Fibroblast of skin of right biceps (primary cell): ENCODE measurements at regions not wholly inside any gene's neighbourhood (a gene's known extent, or its start where the extent isn't known, plus 50 kb on each side); places are given as distances from the start of the nearest gene placed in this dataset.
A peak's percentile ranks its signal among the peaks of the same experiment; 100 is the strongest.
"Not testable (repeated sequence)": the region's sequence is repeated elsewhere in the genome, so short reads cannot be mapped to it uniquely, and the experiment has no call there.

Source experiments
- DNase-seq: peaks from one replicate; pipeline ENCODE4 v3.0.0-alpha.2; 2013

DNA sequence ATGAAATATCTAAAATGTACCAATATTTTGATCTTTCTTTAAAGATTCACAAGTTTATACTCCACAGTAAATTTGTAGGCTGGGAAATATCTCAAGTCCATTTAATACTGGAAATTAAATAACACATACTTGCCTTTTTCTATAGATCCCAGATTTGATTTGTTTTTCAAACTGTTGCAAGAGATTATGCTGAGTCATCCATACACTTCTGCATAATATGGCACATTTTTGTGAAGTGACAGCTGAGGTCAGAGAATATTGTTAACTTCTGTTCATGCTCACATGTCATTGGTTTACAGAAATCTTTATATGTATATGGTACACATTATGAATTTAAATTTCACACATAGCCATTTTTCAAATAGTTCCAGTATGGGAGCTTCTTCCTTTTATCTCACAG, 1066.3 kb upstream of the NUDT12 start:
- DNase-seq, result peak; percentile 45

DNA sequence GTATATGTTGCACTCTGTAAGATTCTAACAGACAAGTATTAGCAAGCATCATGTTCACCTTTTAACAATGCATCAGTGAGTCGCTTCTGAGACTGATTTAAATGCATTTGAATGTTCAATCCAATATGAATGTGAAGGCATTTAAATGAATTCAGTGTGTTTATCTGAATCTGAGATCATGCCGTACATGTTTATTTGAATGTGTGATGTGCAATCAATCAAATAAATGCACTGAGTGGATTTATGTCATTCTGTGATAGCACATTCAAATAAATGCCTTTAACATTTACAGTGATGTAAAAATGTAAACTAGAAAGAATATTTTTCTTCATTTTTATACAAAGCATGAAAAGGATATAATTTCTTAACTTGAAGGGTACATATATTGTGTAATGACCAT, 1063.5 kb upstream of the NUDT12 start:
- no peak for DNase-seq

DNA sequence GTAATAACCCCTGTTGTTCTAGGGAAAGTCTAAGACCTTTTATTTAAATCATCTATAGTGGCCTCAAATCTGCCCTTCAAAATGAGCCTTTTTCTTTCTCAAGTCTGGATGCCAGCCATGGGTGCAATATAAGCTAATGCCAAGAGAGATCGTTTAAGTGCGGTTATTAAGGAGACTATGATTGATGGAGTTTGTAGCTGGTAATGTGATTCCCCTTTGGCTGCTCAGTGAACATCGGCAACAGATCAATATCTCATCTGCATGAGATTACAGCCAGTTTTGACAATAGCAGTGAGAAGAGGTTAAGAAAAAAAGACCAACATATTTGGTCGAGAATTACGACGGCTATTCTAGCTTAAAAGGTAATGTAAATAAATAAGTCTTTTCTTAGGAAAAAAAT, 1049.4 kb upstream of the NUDT12 start:
- DNase-seq, result no peak

DNA sequence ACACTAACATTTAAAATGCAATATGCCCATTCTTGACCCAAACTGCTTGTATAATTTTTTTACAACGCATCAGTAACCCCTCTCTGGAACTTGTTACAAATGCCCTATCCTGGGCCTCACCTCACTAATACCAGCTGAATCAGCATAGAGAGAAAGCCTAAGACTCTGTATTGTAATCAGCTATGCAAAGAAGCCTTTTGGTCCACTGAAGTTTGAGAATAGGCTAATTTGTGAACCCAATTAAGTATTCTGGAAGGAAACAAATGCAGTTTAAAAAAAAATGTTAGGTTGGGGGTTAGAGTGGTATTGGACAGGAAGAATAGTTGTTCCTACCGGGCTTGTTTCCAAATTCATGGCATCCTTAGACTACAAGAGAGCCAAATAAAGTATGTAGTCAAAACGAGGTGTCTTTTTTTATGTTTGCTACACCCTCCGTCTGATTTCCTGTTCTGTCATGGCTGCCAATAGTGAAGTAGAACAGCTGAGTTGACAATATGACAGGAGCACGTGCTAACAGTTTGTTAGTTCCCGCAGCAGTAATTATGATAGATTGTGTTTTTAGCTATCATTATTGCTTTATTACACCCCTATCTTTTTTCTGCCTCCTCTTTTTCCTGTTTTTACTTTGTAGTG, 1048.7 kb upstream of the NUDT12 start:
- no peak for DNase-seq

DNA sequence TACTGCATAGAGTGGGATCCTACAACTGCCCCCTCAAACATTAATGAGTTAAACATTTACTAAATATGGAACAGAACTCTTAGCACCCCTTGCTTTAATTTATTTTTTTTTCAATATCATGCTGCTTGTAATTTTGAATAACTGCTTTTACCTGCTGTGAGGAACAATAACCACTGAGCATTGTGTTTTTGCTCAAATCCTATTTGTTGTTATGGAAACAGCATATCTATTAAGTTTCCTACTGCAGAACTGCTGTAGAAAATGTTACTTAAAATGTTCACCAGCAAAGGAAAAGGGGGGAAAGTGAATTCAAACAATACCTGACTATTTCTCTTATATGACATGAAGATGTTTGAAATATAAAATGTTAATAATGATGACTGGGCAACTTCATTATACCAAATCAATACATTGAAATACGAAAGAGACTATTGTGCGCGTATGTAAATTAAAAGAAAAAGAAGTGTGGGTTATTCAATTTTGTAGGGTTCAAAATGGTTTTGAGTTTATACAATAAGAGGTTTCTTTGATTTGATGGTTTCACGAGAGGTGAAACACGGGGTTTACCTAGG, 1043.8 kb upstream of the NUDT12 start:
- DNase-seq, result no peak

DNA sequence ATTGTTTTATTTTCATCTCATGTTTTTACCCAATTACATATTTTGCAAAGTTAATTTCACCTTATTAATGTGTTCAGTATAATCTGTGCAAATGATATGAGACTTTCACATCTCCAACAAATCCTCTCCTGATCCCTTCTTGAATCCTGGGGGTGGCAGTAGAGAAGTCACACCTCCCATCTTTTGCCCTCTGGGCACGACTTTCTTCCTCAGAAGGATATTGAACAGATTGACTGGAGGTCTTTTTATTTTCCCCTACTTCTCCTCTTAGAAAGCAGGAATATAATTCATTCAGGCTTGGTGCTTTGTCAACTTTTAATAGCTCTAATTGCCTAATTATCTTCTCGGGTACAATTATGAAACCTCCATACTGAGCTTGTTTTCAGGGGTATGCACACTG, 1037.1 kb upstream of the NUDT12 start:
- DNase-seq, result no peak

DNA sequence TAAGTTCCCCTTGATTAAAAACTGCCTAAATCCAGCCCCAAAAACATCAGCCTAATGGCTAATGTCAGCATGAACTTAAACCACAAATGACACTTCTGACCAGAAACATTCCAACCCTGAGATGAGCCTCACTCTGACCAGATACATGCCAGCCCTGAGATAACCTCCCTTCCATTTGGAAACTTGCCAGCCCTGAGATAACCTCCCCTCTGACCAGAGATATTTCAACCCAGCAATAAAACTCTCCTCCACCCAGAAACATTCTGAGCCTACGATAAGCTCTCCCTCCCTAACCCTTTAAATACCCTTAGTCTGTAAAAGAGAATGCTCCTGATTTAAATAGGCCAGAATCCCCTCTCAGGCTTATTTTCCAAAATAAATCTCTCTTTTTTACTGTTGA, 1035.7 kb upstream of the NUDT12 start:
- DNase-seq, result no peak

DNA sequence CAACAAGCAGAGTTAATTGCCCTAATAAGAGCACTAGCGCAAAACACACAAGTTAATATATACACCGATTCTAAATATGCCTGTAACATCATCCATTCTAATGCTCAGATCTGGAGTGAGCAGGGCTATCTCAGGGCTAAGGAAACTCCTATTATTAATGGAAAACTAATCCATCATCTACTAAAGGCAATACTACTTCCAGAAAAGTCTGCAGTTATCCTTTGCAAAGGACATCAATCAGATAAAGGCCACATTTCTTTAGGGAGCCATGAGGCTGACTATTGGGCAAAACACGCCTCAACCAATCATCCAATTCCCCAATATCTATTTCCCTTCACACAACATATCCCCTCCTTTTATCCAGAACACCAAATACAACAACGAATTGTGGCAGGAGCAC, 1032.3 kb upstream of the NUDT12 start:
- DNase-seq, result no peak

DNA sequence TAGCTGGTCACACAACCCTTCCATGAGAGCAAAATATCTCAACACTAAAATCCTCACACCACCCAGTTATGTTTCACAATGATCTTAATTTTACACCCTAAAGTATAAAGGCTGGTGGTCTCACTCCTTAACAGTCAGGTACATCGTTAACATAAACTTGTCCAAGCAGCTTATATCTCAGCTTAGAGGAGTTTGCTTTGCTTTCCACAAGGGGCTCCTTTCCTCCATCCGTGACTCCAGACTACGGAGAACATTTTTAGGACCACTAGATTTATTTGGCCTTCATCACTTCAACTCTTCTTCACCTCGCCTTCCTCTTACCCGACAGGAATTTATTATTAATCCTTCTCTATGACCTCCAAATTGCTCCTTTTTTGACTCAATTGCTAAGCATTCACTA, 1014.1 kb upstream of the NUDT12 start:
- DNase-seq, result no peak

DNA sequence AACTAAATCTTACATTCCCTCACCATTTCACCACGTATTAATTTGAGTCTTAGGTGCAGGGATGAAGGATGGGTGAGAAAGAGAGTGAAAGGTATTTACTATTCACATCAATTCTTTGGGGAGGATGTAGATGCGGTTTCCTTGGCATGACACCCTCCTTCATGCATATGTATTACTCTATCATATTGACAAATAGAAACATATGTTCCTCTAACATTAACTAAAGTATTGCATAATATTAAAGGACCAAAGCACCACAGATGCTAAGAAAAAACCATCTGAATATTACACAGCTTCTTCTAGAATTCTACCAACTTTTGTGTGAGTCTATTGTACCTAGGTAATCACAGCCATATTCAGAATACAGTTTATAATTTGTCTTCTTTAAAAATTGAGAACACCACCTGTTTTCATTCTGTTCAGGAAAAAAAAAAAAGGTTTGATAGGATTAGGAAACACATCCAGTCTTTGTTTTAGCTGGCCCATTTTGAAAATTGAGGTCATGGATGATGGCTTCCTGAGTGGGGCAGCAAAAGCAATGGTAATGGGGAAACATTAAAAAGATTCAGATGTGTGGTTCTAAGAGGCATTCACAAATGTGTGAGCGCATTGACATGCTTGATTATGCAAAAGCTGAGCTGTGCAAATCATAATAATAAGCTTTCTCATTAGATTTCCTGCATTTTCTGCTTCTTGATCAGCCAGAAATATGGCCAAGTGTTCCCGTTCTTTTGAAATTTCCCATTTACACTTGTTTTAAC, 1011.5 kb upstream of the NUDT12 start:
- DNase-seq, result no peak

DNA sequence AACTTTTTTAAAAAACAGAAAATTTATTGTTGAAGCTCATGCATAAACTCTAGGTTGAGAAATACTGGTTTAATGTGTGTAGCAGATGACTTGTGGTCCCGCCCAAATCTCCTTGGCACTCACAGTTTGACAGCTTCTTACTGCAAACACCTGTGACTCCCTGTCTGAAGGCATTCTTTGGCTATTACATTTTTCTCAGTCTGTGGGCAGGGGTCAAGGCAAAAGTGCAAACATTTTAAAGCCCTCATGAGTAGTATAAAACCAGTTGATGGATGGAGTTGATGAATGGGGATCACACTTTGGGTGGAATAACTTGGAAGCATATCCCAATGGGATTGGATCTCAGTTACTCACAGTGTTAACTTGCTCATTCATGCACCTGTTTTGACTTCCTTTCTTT, 1007.0 kb upstream of the NUDT12 start:
- no peak for DNase-seq

DNA sequence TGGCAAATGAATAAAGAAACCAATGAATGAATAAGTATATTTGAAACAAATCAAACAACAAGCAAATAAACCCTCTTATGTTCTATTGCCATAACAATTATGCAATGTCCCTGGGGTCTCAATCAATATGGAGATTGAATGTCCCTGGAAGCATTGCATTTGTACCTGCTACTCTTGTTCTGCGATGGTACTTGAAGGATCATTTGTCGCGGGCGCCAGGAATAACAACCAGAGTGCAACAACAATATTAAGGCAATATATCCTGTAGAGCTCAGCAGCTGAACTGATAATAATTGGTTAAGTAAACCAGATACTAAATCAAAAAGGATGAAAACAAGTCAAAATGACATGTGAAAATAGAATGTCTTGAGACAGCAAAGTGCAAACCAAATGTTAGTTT, 1001.9 kb upstream of the NUDT12 start:
- DNase-seq, result no peak

DNA sequence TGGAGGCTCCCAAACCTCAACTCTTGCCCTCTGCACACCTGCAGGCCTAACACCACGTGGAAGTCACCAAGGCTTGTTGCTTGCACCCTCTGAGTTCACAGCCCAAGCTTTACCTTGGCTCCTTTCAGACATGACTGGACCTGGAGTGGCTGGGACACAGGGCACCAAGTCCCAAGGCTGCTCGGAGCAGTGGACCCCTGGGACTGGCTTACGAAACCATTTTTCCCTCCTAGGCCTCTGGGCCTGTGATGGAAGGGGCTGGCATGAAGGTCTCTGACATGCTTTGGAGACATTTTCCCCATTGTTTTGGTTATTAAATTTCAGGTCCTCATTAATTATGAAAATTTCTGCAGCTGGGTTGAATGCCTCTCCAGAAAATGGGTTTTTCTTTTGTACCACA, 994.4 kb upstream of the NUDT12 start:
- DNase-seq, result no peak

DNA sequence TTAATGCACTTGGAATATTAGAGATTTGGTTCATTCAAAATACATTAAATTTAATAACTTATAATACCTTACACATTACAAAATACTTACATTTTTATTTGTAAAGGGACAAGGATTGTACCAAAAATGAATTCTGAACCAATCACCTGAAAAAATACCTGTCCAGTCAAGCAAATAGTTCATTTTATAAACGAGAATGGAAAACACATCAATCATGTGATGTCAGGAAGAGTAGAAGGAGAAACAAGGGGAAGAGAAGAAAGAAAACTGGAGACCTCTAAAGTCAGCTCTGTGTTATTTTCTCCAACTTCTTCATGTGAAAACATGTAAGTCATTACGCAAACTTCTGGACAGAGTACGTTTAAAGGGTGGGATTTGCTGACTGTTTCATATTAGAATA, 989.0 kb upstream of the NUDT12 start:
- no peak for DNase-seq

DNA sequence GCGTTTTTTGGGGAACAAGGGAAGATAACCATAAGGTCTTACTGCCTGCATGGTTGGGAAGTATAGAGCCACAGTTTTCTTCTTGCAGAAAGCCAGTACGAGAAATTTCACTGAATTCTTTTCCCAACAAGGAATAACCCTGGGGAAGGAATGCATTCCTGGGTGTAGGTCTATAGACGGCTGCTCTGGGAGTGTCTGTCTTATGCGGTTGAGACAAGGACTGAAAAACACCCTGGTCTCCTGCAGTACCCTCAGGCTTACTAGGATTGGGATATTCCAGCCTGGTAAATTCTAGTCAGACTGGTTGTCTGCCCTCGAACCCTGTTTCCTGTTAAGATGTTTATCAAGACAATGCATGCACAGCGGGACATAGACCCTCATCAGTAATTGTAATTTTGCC, 984.3 kb upstream of the NUDT12 start:
- DNase-seq, result not testable (repeated sequence)

DNA sequence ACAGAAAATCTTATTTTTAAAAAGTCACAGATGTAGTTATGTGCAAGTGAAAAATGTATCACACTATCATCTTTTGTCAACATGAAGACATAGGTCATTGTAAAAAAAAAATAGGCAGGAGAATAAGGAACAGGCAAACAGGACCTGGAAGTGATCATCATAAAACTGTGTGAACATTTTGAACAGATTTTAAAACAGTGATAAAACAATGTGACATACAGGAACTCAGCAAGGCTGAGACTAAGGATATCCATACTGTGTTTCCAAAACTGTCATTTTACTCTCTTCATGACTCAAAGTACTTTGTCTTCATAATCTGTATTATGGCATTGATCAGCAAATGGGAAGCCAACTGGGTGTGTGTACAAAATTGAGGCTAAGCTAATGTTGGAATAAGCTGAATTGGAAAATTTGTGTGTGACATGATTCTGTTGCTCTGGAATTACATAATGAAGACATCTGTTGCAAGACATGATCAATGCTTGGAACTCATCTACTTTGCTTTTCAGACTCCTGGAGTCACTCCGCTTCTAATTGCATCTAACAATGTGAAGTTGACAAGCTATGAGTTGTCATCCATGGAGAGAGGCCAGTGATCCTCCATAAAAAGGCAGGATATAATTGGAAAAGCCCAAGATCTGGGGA, 978.7 kb upstream of the NUDT12 start:
- DNase-seq, result peak; percentile 3

DNA sequence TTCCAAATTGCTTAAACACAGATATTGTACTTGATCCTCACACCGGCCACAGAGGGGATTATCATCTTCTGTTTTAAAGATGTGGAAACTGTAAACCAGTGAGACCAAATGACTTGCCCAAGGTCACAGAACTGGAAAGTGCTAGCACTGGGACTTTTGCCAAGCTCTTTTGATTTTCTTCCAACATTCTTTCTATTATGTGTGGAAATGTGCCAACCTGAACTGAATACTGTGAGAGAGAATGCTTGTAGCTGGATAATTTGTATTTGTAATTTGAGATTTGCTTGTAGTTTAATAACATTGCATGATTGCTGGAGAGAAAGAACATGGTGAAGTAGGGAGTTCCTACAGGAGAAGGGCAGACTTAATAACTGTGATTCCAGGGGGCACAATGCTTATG, 977.9 kb upstream of the NUDT12 start:
- DNase-seq, result peak; percentile 68

DNA sequence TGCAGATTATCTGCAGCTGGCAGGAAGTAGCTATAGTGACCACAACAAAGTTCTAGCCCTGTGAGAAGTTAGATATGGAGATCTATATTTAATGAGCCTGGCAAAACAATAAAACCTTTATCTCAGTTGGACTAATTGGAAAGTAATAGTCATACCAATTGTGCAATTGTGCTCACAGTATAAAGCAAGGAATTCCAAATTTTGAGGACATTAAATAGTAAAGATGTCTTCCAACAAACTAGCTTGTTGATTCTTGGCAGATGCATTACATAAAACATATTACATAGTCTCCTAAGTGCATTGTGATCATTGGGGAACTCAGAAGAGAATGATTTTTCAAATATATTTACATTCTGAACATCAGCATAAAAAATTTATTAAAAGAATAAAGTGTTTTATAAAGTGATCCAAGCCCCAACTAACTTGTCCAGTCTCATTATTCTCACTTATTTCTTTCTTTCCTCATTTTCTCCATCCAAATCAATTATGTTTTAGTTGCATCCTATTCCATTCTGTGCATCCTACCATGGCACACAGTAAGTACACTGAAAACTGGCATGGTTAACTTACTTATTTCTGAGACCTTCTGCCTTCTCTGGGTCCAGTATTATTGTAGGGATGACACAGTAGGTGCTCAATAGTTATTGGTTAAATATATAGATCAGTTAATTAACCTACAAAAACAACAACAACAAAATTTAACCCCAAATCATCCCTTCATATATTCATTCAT, 977.2 kb upstream of the NUDT12 start:
- DNase-seq, result no peak

DNA sequence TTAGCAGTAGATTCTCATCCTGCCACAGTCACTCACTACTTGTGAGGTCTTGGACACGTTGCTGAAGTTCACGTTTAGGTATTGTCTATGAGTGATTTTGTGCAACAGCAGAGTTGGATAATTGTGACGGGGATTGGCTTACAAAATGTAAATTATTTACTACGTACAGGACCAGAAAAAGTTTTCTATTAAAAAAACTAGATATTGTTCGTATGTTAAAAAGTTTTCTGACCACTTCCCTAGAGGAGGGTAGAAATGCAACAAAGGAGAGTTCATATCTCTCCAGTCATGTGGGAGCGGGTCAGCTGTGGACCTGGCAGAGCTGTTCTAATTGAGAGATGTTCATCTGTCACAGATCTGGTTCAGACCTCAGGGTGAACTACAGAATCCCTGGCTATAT, 976.1 kb upstream of the NUDT12 start:
- DNase-seq, result no peak

DNA sequence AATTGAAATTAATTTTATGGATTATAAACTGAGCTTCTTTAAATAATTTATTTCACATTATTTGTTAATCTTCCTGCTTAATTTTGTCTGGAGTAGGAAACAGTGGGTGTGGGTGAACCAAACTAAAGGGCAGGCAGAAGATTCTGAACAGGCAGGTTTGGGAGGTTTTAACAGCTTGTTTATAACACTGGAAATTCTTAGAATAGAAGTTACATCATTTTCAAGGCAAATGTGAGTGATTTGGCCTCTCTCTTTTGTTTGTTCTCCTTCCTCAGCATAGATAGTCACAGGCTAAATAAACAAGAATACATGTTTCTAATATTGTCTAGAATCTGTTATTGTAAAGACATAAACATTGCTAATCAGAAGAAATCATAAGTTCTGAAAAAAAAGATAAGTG, 970.9 kb upstream of the NUDT12 start:
- no peak for DNase-seq

DNA sequence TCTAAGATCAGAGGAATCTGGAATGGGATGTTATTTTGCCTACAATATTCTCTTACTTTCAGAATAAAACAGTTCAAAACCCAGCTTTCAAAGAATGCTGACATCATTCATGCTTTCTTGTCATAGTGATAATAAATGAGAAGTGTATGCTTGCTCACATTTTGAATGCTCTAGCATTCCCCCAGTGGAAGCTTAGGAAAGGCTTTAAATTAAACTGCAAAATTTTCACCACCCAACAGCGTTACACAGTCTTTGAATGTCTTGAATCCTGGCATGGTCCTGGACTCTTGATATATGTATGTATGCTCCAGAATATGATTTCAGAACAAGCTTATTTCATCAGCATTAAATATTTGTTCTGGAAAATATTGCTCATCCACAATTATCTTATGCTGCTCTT, 964.3 kb upstream of the NUDT12 start:
- DNase-seq, result no peak

DNA sequence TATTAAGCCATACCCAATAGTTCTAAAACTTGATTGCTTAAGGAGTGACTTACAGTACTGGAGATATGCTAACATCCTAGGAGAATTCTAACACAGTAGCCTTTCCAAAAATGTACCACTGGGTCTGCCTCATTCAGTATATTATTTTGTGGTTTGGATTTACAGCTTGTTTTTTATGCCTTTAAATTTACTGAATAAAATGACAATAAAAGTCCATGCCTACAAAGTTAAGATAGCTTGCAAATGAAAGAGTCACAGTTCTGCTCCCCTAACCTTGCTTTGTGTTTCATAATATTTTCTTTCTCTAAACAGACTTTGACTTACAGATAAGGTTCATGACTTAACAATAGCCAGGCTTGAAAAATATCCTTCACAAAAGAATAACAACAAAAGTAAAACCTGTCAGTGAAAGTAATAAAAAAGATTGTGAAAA, 951.1 kb upstream of the NUDT12 start:
- no peak for DNase-seq

DNA sequence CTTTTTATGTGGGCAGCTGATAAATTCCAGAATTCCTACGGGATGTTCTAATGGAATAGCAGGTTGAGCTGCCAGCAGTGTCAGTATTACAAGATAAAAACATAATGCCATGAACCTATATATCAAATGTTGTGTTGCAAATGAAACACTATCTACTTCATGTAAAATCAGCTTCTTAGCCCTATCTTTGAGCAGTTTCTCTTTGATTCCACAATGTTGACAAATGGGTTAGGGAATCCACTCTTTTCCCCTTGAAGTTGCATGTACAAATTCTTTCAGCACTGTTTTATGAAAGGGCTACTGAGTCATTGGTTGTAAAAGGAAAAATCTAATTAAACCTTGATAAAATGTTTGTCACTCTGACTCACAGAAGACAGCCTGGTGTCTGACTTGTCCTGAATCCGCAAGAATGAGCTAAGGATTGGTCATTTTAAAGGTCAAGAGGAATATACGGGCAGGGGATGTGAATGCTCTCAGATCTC, 950.6 kb upstream of the NUDT12 start:
- DNase-seq, result peak; percentile 55
